KMS-11 (cell line): ENCODE measurements at regions not wholly inside any gene's neighbourhood (a gene's known extent, or its start where the extent isn't known, plus 50 kb on each side); places are given as distances from the start of the nearest gene placed in this dataset.

ENCODE experiments used
- H2AFZ ChIP-seq: fragments of 200-600 bp; sonication (generic); 2 replicates; pipeline ENCODE4 v1.6.1; 2016; ENCODE audit warnings: antibody characterized with exemption, mixed run types, low read depth
- H3K27ac ChIP-seq: fragments of 200-600 bp; sonication (generic); 2 replicates; pipeline ENCODE4 v1.6.1; 2016; ENCODE audit warnings: mild to moderate bottlenecking, mixed run types
- H3K27me3 ChIP-seq: fragments of 200-600 bp; sonication (generic); 2 replicates; pipeline ENCODE4 v1.6.1; 2017; ENCODE audit warnings: mild to moderate bottlenecking, low read depth, mixed run types, moderate library complexity; ENCODE audit not compliant: insufficient read depth
- H3K36me3 ChIP-seq: fragments of 200-600 bp; sonication (generic); 2 replicates; pipeline ENCODE4 v1.6.1; 2017; ENCODE audit warnings: mild to moderate bottlenecking, mixed run types; ENCODE audit not compliant: insufficient read depth
- H3K4me1 ChIP-seq: fragments of 200-600 bp; sonication (generic); 2 replicates; pipeline ENCODE4 v1.6.1; 2016; ENCODE audit warnings: mild to moderate bottlenecking, low read depth, mixed run types; ENCODE audit not compliant: poor library complexity, severe bottlenecking
- H3K4me2 ChIP-seq: fragments of 200-600 bp; sonication (generic); 2 replicates; pipeline ENCODE4 v1.7.0; 2016; ENCODE audit warnings: mild to moderate bottlenecking, mixed run types
- H3K4me3 ChIP-seq: fragments of 200-600 bp; sonication (generic); IDR thresholded peaks from 2 replicates; pipeline ENCODE4 v1.6.1; 2017; ENCODE audit warnings: low read depth, low read length, mixed read lengths; ENCODE audit not compliant: insufficient read depth
- H3K79me2 ChIP-seq: fragments of 200-600 bp; sonication (generic); 2 replicates; pipeline ENCODE4 v1.6.1; 2016; ENCODE audit warnings: low read depth, mixed run types; ENCODE audit not compliant: insufficient read depth
- H3K9ac ChIP-seq: fragments of 200-600 bp; sonication (generic); 2 replicates; pipeline ENCODE4 v1.6.1; 2016; ENCODE audit warnings: mild to moderate bottlenecking, mixed run types
- H4K20me1 ChIP-seq: fragments of 200-600 bp; sonication (generic); 2 replicates; pipeline ENCODE4 v1.6.1; 2016; ENCODE audit warnings: mild to moderate bottlenecking, mixed run types; ENCODE audit not compliant: insufficient read depth
- TF ChIP-seq, protein P1 (sequence below): fragments of 200-600 bp; sonication (generic); conservative IDR thresholded peaks from 2 replicates; pipeline ENCODE4 v1.6.1; 2017; ENCODE audit warnings: low read depth, mild to moderate bottlenecking, antibody characterized with exemption, low read length, moderate library complexity, mixed read lengths

DNA sequence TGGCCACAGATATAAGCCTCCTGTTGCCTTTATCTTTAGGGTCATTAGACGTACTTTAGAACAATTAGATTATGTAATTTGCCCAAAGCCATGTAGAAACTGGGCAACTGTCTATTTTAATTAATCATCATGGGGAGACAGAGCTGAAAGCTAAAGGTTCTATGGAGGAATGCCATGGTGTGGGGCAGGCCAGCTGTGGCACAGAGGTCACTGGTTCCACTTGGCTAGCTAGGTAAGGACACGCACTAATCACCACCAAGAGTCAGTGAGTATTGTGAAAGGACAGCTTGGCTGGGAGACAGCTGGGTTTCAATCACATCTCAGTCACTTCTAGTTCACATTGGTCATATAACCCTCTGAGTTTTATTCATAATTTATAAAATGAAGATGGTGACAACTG, 81.7 kb downstream of the HMHB1 start:
- H3K27ac ChIP-seq, result no peak overlapping the region
- no peak overlapping the region for H3K4me3 ChIP-seq
- H3K79me2 ChIP-seq, result no peaks in the 10 kb centered on the region
- no peak overlapping the region for H2AFZ ChIP-seq
- H3K27me3 ChIP-seq, result no peaks in the 10 kb centered on the region
- no peak overlapping the region for H3K9ac ChIP-seq
- H4K20me1 ChIP-seq, result no peaks in the 10 kb centered on the region
- TF ChIP-seq, protein P1, sequence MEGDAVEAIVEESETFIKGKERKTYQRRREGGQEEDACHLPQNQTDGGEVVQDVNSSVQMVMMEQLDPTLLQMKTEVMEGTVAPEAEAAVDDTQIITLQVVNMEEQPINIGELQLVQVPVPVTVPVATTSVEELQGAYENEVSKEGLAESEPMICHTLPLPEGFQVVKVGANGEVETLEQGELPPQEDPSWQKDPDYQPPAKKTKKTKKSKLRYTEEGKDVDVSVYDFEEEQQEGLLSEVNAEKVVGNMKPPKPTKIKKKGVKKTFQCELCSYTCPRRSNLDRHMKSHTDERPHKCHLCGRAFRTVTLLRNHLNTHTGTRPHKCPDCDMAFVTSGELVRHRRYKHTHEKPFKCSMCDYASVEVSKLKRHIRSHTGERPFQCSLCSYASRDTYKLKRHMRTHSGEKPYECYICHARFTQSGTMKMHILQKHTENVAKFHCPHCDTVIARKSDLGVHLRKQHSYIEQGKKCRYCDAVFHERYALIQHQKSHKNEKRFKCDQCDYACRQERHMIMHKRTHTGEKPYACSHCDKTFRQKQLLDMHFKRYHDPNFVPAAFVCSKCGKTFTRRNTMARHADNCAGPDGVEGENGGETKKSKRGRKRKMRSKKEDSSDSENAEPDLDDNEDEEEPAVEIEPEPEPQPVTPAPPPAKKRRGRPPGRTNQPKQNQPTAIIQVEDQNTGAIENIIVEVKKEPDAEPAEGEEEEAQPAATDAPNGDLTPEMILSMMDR, result no peak
- no peak overlapping the region for H3K4me2 ChIP-seq
- H3K4me1 ChIP-seq, result no peaks in the 10 kb centered on the region
- no peaks in the 10 kb centered on the region for H3K36me3 ChIP-seq

DNA sequence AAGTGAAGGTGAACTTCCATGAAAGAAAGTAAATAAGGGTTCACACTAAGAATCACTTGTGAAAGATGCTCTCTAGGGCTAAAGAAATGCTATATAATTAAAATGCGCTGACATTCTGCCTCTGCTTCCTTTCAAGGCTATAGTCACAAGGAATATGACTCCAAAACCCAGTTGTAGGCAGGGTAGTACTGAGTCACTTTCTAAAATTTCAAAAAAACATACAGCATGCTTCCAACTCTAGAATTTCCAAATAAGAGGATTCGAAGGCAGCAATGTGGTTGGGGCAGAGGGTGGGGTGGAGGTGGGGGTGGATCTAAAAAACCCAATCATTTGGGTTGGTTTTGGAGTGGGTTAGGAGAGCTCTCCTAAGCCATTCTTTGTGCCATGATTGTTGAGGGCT, 84.6 kb downstream of the HMHB1 start:
- H3K27ac ChIP-seq, result no peak overlapping the region
- H3K9ac ChIP-seq, result no peak overlapping the region
- no peaks in the 10 kb centered on the region for H4K20me1 ChIP-seq
- H3K4me2 ChIP-seq, result no peak overlapping the region
- H3K79me2 ChIP-seq, result no peaks in the 10 kb centered on the region
- H3K36me3 ChIP-seq, result no peaks in the 10 kb centered on the region
- H2AFZ ChIP-seq, result no peak overlapping the region
- H3K4me3 ChIP-seq, result no peak overlapping the region
- no peaks in the 10 kb centered on the region for H3K27me3 ChIP-seq
- H3K4me1 ChIP-seq, result no peaks in the 10 kb centered on the region
- TF ChIP-seq, protein P1, result no peak

DNA sequence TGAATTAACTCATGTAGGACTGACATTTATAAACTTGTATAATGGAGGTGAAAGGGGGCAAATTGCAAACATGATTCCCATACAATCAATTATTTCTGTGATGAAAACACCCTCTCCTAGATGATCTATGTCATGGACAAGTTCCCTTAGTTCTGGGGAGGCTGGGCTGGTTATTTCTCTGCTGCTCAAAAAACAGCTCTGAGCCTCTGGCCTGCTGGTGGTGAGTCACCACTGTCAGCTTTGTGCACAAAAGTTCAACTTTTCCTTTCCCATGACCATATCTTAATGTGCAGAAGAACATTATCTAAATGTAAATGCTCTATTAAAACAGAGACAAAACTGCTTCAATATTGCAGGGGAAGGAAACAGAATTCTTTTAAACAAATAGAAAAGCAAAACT, 85.0 kb downstream of the HMHB1 start:
- Histone ChIP-seq H3K4me2 (no peak overlapping the region), H2AFZ (no peak overlapping the region), H3K27me3 (no peaks in the 10 kb centered on the region), H3K9ac (no peak overlapping the region), H3K27ac (no peak overlapping the region), H3K79me2 (no peaks in the 10 kb centered on the region), H3K36me3 (no peaks in the 10 kb centered on the region), H4K20me1 (no peaks in the 10 kb centered on the region), H3K4me3 (no peak overlapping the region), H3K4me1 (no peaks in the 10 kb centered on the region)
- TF ChIP-seq, protein P1, result no peak

DNA sequence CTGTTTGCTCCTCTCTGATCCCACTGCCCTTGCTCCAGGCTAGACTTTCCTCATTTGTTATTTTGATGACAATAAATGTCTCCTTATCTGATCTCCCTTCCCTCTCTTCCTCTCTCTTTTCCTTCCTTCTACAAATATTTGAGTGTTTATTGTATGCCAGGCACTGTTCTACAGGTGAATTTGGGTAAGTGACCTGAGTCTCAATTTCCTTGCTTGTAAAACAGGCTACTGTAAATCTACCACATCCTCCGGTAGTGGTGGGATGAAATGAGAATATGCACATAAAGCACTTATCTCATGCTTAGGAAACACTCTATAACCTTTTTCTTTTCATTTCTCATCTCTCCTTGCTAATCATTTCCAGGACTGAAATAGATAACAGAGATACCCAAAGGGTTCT, 86.4 kb downstream of the HMHB1 start:
- no peak overlapping the region for H3K27ac ChIP-seq
- no peak overlapping the region for H3K9ac ChIP-seq
- no peaks in the 10 kb centered on the region for H4K20me1 ChIP-seq
- H3K79me2 ChIP-seq, result no peaks in the 10 kb centered on the region
- no peaks in the 10 kb centered on the region for H3K4me1 ChIP-seq
- no peak overlapping the region for H3K4me2 ChIP-seq
- TF ChIP-seq, protein P1, result no peak
- H3K27me3 ChIP-seq, result no peaks in the 10 kb centered on the region
- no peaks in the 10 kb centered on the region for H3K36me3 ChIP-seq
- no peak overlapping the region for H2AFZ ChIP-seq
- no peak overlapping the region for H3K4me3 ChIP-seq
